ENCODE measurements at regions not wholly inside any gene's neighbourhood (a gene's known extent, or its start where the extent isn't known, plus 50 kb on each side); places are given as distances from the start of the nearest gene placed in this dataset.
A peak's percentile ranks its signal among the peaks of the same experiment; 100 is the strongest.

GRCh38 chr1:29649189-29650040, 413.1 kb downstream of the PTPRU start:
- Histone ChIP-seq H3K4me3 (no peak overlapping the region), H3K27ac (no peak overlapping the region), H3K36me3 (no peaks in the 10 kb centered on the region), H3K4me1 (no peaks in the 10 kb centered on the region), H3K27me3 (peaks cover 0 to 4% of the 10 kb centered on the region in 2 donors), H3K9me3 (no peaks in the 10 kb centered on the region)
- intact Hi-C loops (cut with DNase I; ENCODE audit: low total_unique reads), result no loop called here
- no peak for TF ChIP-seq POLR2AphosphoS5 (IDR thresholded peaks at IDR 0.05)
- no peak for TF ChIP-seq CTCF (IDR thresholded peaks at IDR 0.05)
- no peak for TF ChIP-seq POLR2A (IDR thresholded peaks at IDR 0.05)
- DNase-seq (ENCODE audit: low spot score in 2 of 2), result no peak

GRCh38 chr1:29648798-29649188, 412.5 kb downstream of the PTPRU start:
- Histone ChIP-seq H3K27ac (no peak overlapping the region), H3K27me3 (peaks cover 0 to 4% of the 10 kb centered on the region in 2 donors), H3K9me3 (no peaks in the 10 kb centered on the region), H3K4me3 (no peak overlapping the region), H3K36me3 (no peaks in the 10 kb centered on the region), H3K4me1 (no peaks in the 10 kb centered on the region)
- intact Hi-C loops (cut with DNase I; ENCODE audit: low total_unique reads), result no loop called here
- TF ChIP-seq POLR2AphosphoS5 (IDR thresholded peaks at IDR 0.05) (no peak), POLR2A (IDR thresholded peaks at IDR 0.05) (no peak), CTCF (IDR thresholded peaks at IDR 0.05) (no peak)
- no peak for DNase-seq (ENCODE audit: low spot score in 2 of 2)

GRCh38 chr1:29648026-29648425, 411.7 kb downstream of the PTPRU start:
- intact Hi-C loops (cut with DNase I; ENCODE audit: low total_unique reads), result no loop called here
- Histone ChIP-seq H3K27me3 (peaks cover 0 to 4% of the 10 kb centered on the region in 2 donors), H3K4me3 (no peak overlapping the region), H3K9me3 (no peaks in the 10 kb centered on the region), H3K27ac (no peak overlapping the region), H3K36me3 (no peaks in the 10 kb centered on the region), H3K4me1 (no peaks in the 10 kb centered on the region)
- no peak for TF ChIP-seq CTCF (IDR thresholded peaks at IDR 0.05)
- TF ChIP-seq POLR2AphosphoS5 (IDR thresholded peaks at IDR 0.05), result no peak
- no peak for TF ChIP-seq POLR2A (IDR thresholded peaks at IDR 0.05)
- DNase-seq (ENCODE audit: low spot score in 2 of 2), result no peak

DNA sequence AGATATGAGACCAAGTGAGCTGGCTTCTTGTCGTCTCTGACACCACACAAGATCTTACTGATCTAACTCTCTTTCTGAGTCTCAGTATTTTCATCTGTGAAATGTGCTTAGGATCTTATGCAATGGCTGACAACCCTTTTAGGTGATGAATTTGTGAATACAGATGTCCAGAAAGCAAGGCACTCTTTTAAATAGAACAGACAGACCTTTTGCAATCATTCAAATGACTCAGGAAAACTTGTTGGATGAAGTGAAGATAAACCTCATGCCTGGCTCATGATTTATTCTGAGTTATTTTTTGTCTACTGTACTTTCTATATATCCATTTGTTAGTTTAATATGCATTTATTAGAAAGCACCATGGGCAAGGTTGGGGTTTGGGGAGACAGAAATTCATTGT, 411.3 kb downstream of the PTPRU start:
- H3K27me3 ChIP-seq, result peaks cover 0 to 4% of the 10 kb centered on the region in 2 donors
- no peaks in the 10 kb centered on the region for H3K9me3 ChIP-seq
- H3K4me3 ChIP-seq, result no peak overlapping the region
- intact Hi-C loops (cut with DNase I; ENCODE audit: low total_unique reads), result no loop called here
- no peaks in the 10 kb centered on the region for H3K36me3 ChIP-seq
- TF ChIP-seq POLR2A (IDR thresholded peaks at IDR 0.05) (no peak), CTCF (IDR thresholded peaks at IDR 0.05) (no peak), POLR2AphosphoS5 (IDR thresholded peaks at IDR 0.05) (no peak)
- no peak overlapping the region for H3K27ac ChIP-seq
- no peak for DNase-seq (ENCODE audit: low spot score in 2 of 2)
- no peaks in the 10 kb centered on the region for H3K4me1 ChIP-seq

GRCh38 chr1:29646161-29646775, 409.9 kb downstream of the PTPRU start:
- no peak for TF ChIP-seq POLR2A (IDR thresholded peaks at IDR 0.05)
- no peak for TF ChIP-seq POLR2AphosphoS5 (IDR thresholded peaks at IDR 0.05)
- TF ChIP-seq CTCF (IDR thresholded peaks at IDR 0.05), result no peak
- intact Hi-C loops (cut with DNase I; ENCODE audit: low total_unique reads), result no loop called here
- H3K4me3 ChIP-seq, result no peak overlapping the region
- H3K36me3 ChIP-seq, result no peaks in the 10 kb centered on the region
- DNase-seq (ENCODE audit: low spot score in 2 of 2), result peak in 1 of 2 donors; percentile 20
- no peaks in the 10 kb centered on the region for H3K4me1 ChIP-seq
- no peak overlapping the region for H3K27ac ChIP-seq
- H3K9me3 ChIP-seq, result no peaks in the 10 kb centered on the region
- H3K27me3 ChIP-seq, result peaks cover 0 to 4% of the 10 kb centered on the region in 2 donors
